Ascending aorta (tissue), 2 donors: ENCODE measurements at regions not wholly inside any gene's neighbourhood (a gene's known extent, or its start where the extent isn't known, plus 50 kb on each side); places are given as distances from the start of the nearest gene placed in this dataset.

ENCODE experiments used
- DNase-seq, 2 donors: peaks; one replicate each; pipeline ENCODE4 v3.0.0-alpha.2; 2019; ENCODE audit warnings: low spot score in 2 of 2
- H3K27ac ChIP-seq, 2 donors: fragments of 200-600 bp; sonication (generic); one replicate each; pipeline ENCODE4 v1.5.1; 2016 to 2017; ENCODE audit warnings: mild to moderate bottlenecking in 1 of 2
- H3K27me3 ChIP-seq: fragments of 200-600 bp; sonication (generic); one replicate; pipeline ENCODE4 v1.5.1; 2017
- H3K36me3 ChIP-seq, 2 donors: fragments of 200-600 bp; sonication (generic); one replicate each; pipeline ENCODE4 v1.5.1; 2016
- H3K4me1 ChIP-seq, 2 donors: fragments of 200-600 bp; sonication (generic); one replicate each; pipeline ENCODE4 v1.5.1; 2016 to 2017; ENCODE audit warnings: mild to moderate bottlenecking in 1 of 2
- H3K4me3 ChIP-seq, 2 donors: fragments of 200-600 bp; sonication (generic); one replicate each; pipeline ENCODE4 v1.5.1; 2016 to 2017; ENCODE audit warnings: mild to moderate bottlenecking in 1 of 2
- H3K9me3 ChIP-seq, 2 donors: fragments of 200-600 bp; sonication (generic); one replicate each; pipeline ENCODE4 v1.5.1; 2016
- intact Hi-C: fragments of 100-400 bp; cut with DNase I; formaldehyde crosslinking; loops from one replicate; pipeline ENCODE4 v1.15.1; 2023
- TF ChIP-seq, protein P1 (sequence below), 3 experiments: fragments of 200-600 bp in 2 of 3; fragments of 450-650 bp in 1 of 3; sonication (generic) in 2 of 3; IDR thresholded peaks; one replicate each; pipeline ENCODE4 v1.5.1; 2016 to 2019; ENCODE audit warnings: antibody characterized with exemption in 3 of 3, mild to moderate bottlenecking in 1 of 3, moderate library complexity in 1 of 3

DNA sequence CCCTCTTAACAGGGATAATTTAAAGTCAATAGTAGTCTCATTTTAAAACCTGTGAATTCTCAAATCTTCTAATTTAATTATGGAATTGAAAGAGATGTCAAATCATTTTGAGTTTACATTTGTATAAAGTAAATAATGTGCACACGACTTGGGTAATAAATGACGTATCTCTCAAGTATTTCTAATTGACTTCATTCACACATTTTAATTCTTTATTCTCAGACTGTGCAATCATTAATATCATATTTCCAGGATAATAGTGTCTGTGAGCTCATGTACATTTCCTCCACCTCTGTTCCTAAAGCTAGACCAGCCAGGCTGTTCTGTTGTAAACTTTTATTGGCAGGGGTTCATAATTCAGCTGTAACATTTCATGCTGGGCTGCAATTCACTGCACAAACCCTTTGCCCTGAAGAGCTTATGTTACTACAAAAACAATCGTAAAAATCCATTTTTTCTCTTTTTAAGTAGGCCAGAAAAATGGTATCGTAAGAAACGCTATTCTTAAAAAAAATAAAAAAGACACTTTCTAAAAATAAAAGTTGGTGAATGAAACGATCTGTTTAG, 1103.1 kb upstream of the TENM3 start:
- H3K4me1 ChIP-seq = no peaks in the 10 kb centered on the region
- TF ChIP-seq, protein P1, sequence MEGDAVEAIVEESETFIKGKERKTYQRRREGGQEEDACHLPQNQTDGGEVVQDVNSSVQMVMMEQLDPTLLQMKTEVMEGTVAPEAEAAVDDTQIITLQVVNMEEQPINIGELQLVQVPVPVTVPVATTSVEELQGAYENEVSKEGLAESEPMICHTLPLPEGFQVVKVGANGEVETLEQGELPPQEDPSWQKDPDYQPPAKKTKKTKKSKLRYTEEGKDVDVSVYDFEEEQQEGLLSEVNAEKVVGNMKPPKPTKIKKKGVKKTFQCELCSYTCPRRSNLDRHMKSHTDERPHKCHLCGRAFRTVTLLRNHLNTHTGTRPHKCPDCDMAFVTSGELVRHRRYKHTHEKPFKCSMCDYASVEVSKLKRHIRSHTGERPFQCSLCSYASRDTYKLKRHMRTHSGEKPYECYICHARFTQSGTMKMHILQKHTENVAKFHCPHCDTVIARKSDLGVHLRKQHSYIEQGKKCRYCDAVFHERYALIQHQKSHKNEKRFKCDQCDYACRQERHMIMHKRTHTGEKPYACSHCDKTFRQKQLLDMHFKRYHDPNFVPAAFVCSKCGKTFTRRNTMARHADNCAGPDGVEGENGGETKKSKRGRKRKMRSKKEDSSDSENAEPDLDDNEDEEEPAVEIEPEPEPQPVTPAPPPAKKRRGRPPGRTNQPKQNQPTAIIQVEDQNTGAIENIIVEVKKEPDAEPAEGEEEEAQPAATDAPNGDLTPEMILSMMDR (IDR thresholded peaks at IDR 0.05) = no peak
- no peaks in the 10 kb centered on the region for H3K9me3 ChIP-seq
- intact Hi-C loops = loop anchor here (10.0 kb wide), 1 partner anchor 1665 kb away; no protein-coding TSS in a partner anchor
- H3K36me3 ChIP-seq = no peaks in the 10 kb centered on the region
- no peak overlapping the region for H3K4me3 ChIP-seq
- no peak overlapping the region for H3K27ac ChIP-seq
- no peaks in the 10 kb centered on the region for H3K27me3 ChIP-seq
- no peak for DNase-seq

DNA sequence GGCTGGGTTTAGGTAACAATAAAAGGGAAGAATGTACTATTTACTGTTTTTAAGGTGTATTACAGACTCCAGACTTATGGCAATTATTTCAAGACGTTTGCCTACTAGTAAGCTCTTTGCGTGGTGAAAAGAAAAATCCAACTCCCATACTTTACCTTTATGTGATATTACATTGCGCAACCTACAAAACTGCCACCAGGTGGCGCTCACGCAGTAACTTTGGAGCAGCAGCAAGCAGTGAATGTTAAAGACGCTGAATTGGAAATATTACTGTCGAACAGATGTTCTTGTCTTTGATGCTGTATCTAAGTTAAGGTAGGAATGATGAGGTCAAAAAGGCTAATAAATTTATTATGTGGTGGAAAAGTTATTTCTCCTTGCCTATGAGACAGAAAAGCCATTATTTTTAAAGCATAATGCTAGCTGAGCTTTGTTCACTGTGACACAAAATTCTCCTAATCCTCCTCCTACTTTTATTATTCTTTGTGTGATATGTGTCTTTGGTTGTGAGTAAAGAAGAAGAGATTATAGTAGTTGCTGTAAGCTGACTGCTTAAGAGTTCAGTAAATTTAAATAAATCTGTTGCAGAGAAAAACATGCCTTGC, 1099.8 kb upstream of the TENM3 start:
- TF ChIP-seq, protein P1 (IDR thresholded peaks at IDR 0.05) = peak; percentile 34 to 79 (median 73)
- Histone ChIP-seq H3K4me3 (no peak overlapping the region), H3K4me1 (no peaks in the 10 kb centered on the region), H3K9me3 (no peaks in the 10 kb centered on the region), H3K36me3 (no peaks in the 10 kb centered on the region), H3K27ac (no peak overlapping the region), H3K27me3 (no peaks in the 10 kb centered on the region)
- intact Hi-C loops = loop anchor here (10.0 kb wide), 1 partner anchor 1661 kb away; no protein-coding TSS in a partner anchor
- peak in 1 of 2 donors; percentile 79 for DNase-seq

DNA sequence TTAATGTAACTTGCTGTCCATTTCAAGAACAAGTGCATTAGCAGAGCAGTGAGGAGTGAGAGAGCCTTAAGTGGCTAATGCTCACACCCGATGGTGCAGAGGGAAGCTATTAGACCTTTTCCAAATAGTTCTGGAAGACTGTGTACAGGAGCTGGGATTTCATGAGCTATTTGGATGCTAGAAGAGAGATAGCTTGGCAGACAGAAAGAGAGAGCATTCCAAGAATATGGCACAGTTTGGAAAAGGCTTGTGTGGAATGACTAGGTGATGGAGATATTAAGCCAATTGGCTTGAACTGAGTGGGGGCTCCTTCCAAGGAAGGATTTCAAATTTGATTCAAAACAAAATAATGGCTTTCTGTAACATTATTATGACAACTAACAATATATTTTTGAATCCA, 1097.2 kb upstream of the TENM3 start:
- intact Hi-C loops = loop anchor here (10.0 kb wide), 1 partner anchor 1659 kb away; no protein-coding TSS in a partner anchor
- Histone ChIP-seq H3K27me3 (no peaks in the 10 kb centered on the region), H3K4me1 (no peaks in the 10 kb centered on the region), H3K9me3 (no peaks in the 10 kb centered on the region), H3K4me3 (no peak overlapping the region), H3K27ac (no peak overlapping the region), H3K36me3 (no peaks in the 10 kb centered on the region)
- TF ChIP-seq, protein P1 (IDR thresholded peaks at IDR 0.05) = no peak
- no peak for DNase-seq

DNA sequence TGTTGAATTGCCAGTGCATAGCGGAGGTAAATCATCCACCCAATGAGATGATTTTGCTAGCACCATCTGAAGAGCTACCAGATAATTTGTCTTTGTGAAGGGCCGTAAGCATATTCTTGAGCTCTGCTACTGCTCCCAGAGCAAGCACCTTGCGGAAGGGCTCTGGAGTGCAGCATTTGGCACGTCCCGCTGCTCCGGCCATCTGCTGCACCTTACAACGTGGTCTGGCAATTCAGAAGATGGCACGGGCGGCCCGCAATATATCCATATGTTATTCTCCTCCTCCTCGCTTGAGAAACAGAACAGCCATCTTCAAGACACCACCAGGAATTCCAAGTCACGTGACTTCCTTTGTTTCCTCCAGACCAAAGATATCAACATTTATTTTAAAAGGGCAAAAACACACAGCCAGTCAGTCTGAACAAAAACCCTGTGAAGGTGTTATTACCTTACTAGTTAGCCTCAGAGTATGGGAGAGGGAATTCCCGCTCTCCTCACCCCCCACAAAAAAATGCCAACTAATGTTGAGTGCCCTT, 1095.7 kb upstream of the TENM3 start:
- TF ChIP-seq, protein P1 (IDR thresholded peaks at IDR 0.05) = no peak
- H3K4me3 ChIP-seq = no peak overlapping the region
- H3K4me1 ChIP-seq = no peaks in the 10 kb centered on the region
- H3K27me3 ChIP-seq = no peaks in the 10 kb centered on the region
- no peak for DNase-seq
- intact Hi-C loops = loop anchor here (10.0 kb wide), 1 partner anchor 1657 kb away; no protein-coding TSS in a partner anchor
- H3K27ac ChIP-seq = no peak overlapping the region
- no peaks in the 10 kb centered on the region for H3K9me3 ChIP-seq
- no peaks in the 10 kb centered on the region for H3K36me3 ChIP-seq

DNA sequence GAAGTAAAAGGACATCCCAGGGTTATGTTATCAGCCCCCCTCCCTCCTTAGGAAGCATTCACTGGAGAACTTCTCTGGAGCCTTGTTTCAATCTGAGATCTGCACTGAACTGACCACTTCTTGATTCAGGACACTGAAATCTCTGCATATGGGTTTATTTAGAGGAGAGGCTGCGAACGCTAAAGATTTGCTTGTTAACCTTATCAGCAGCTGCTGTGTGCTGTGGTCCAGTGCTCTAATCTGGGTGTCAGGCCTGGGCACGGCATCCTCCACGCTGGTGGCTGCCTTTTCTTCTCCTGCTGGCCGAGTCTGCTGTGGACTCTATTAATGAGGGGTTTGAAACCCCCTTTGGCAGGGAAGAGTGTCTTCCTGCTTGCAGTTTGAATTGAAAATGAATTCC, 1094.7 kb upstream of the TENM3 start:
- H3K27me3 ChIP-seq = no peaks in the 10 kb centered on the region
- no peak for DNase-seq
- TF ChIP-seq, protein P1 (IDR thresholded peaks at IDR 0.05) = no peak
- intact Hi-C loops = loop anchor here (10.0 kb wide), 1 partner anchor 1656 kb away; no protein-coding TSS in a partner anchor
- H3K4me3 ChIP-seq = no peak overlapping the region
- H3K9me3 ChIP-seq = no peaks in the 10 kb centered on the region
- no peaks in the 10 kb centered on the region for H3K36me3 ChIP-seq
- no peak overlapping the region for H3K27ac ChIP-seq
- H3K4me1 ChIP-seq = no peaks in the 10 kb centered on the region
